VCaP (cell line): ENCODE measurements at regions not wholly inside any gene's neighbourhood (a gene's known extent, or its start where the extent isn't known, plus 50 kb on each side); places are given as distances from the start of the nearest gene placed in this dataset.

Experiments used
- H3K27ac ChIP-seq: fragments of 450-650 bp; 2 replicates; pipeline ENCODE4 v1.5.1; 2017
- TF ChIP-seq, protein P1 (sequence below): fragments of 450-650 bp; conservative IDR thresholded peaks from 2 replicates; pipeline ENCODE4 v1.5.1; 2017; ENCODE audit warnings: mild to moderate bottlenecking, moderate library complexity

DNA sequence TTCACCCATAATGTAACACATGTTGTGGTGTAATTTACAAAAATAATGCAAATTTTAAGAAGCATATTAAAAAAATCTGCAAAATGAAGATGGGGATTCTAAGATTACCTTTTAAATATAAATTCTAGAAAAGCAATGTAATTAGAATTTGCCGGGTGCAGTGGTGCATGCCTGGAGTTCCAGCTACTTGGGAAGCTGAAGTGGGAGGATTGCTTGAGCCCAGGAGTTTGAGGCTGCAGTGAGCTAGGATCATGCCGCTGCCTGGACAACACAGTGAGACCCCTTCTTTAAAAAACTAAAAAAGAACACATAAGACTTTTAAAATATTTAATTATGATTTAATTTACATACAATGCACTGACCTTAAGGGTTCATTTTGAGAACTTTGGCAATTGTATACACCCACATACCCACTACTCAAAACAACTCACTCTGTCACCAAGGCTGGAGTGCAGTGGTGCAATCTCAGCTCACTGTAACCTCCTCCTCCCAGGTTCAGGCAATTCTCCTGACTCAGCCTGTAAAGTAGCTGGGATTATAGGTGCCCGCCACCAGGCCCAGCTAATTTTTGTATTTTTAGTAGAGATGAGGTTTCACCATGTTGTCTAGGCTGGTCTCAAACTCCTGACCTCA lies 134.0 kb upstream of the TBL1XR1 start:
- TF ChIP-seq, protein P1, sequence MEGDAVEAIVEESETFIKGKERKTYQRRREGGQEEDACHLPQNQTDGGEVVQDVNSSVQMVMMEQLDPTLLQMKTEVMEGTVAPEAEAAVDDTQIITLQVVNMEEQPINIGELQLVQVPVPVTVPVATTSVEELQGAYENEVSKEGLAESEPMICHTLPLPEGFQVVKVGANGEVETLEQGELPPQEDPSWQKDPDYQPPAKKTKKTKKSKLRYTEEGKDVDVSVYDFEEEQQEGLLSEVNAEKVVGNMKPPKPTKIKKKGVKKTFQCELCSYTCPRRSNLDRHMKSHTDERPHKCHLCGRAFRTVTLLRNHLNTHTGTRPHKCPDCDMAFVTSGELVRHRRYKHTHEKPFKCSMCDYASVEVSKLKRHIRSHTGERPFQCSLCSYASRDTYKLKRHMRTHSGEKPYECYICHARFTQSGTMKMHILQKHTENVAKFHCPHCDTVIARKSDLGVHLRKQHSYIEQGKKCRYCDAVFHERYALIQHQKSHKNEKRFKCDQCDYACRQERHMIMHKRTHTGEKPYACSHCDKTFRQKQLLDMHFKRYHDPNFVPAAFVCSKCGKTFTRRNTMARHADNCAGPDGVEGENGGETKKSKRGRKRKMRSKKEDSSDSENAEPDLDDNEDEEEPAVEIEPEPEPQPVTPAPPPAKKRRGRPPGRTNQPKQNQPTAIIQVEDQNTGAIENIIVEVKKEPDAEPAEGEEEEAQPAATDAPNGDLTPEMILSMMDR = no peak
- no peak overlapping the region for H3K27ac ChIP-seq

DNA sequence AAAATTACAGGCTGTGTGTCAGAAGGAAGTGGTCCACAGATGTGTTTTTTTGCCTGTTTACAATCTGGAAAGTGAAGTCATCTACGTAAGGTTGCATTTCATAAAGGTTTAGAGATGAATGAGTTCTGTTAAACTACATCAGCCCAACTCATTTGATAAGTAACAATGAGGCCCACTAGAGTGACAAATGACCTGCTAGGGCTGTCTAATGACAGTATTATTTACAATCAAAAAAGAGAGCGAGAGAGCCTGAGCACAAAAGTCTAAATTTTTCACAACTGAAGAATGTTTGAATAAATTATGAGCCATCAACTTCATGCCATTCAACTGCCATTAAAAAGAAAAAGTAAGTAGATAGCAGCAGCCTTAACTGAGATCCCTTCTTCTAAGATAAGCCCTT lies 135.7 kb upstream of the TBL1XR1 start:
- TF ChIP-seq, protein P1 = no peak
- no peak overlapping the region for H3K27ac ChIP-seq

DNA sequence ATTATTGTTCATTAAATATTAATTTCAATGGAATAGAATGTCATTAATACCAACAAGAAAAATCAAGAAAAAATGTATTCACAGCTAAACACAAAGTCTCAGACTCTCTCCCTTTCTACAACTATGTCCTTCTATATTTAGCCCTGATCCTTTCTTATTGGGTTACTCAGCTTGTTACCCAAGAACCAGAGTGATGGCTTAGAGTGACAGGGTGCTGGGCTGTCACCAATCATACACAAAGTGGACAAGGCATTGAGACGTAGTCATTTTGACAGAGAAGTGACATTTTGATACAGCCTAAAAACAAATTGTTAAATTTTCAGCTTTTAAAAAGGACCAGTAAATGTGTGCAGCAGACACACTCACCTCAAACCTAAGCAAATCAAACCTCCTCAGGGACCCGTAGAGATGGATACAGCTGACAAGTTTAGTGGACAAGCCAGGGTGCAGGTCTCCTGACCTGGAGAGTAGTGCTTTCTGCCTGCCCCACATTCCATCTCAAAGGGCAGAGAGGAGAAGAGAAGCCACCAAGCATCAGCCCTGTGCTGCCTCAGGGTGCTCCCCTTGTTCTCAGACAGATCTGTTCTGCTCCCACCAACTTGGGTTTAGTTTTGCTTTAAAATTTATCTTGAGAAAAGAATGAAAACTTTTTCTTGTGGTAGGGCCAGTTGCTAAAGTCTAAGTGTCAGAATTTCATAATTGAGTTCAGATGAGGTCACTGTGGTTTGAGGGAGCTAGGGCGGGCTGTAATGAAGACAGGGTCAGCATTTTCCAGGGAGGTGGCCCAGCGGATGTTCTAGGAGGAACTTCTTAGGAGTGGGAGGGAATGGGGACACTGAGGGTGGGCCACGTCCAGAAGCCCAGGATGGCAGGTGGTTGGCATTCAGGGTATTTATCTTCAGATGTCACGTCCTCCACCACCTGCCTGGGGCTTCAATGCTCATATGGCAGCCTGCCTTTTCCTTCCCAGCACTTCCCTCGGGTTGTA lies 136.5 kb upstream of the TBL1XR1 start:
- no peak overlapping the region for H3K27ac ChIP-seq
- TF ChIP-seq, protein P1 = no peak

DNA sequence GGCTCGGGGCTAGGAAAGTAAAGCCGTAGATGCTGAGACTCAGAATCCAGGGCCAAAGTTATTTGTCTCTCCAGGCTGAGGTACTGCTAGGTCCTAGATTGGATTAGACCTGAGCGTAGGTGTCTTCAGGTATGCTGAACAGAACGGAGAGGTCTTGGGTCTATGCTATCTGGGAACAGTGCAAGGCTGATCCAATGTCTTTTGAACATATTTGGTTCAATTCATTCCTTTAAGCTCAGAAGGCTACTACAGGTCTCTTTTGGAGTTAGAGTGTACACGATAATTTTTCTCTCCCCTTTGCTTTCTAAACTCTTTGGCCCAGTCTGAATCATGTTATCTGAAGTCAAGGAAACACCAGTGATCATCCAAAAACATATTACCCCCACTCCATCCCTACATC lies 137.5 kb upstream of the TBL1XR1 start:
- no peak overlapping the region for H3K27ac ChIP-seq
- TF ChIP-seq, protein P1 = no peak

DNA sequence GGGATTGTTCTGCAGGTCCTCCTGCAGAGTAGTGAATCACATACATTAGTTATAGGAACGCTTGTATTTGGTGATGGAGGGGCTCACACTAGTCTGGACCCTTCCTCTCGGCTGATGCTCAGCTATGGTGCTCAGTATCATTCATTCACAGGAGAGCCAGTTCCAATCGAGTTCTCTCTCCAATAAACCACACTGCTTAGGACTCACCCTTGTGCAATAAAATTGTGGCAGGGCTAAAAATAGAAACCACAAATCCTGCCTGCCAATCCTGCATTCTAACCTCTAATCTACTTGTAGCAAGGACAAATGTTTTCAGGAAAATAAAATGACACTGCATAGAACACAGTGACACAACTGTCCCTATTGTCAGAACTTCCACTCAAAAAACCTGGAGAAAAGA lies 138.4 kb upstream of the TBL1XR1 start:
- no peak overlapping the region for H3K27ac ChIP-seq
- TF ChIP-seq, protein P1 = no peak

DNA sequence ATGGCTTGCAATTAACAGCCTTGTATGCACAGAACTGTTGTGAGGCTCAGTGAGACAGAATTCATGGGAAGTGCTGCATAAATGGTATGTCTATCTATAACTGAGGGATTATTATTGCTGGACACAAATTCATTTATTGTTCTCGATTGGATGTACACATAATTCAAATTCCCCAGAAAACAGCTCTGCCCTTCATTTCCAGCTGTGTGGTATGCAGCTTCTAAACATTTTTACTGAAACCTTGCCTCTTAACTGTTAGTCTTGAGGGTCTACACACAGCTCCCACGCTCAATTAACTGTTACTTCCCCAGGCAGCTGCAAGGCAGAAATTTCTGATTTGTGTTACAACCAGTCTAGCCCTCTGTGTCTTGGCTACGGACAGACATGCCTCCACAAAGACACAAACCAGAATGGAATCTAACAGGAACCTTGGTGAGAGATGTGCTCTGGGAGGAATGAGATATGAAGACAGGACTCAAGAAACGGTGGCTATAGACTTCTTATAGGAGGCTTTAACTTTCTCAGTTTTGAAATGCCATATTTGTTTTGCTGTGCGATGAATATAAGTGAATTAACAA lies 139.7 kb upstream of the TBL1XR1 start:
- TF ChIP-seq, protein P1 = no peak
- H3K27ac ChIP-seq = no peak overlapping the region
